Stimulated activated CD4-positive, alpha-beta T cell treated with anti-CD3 and anti-CD28 coated beads, Interleukin-15, amount 100 ng/mL, for 24 hours (primary cell): ENCODE measurements at regions not wholly inside any gene's neighbourhood (a gene's known extent, or its start where the extent isn't known, plus 50 kb on each side); places are given as distances from the start of the nearest gene placed in this dataset.

Experiments used
- DNase-seq: peaks from one replicate; pipeline ENCODE4 v3.0.0-alpha.2; 2020

DNA sequence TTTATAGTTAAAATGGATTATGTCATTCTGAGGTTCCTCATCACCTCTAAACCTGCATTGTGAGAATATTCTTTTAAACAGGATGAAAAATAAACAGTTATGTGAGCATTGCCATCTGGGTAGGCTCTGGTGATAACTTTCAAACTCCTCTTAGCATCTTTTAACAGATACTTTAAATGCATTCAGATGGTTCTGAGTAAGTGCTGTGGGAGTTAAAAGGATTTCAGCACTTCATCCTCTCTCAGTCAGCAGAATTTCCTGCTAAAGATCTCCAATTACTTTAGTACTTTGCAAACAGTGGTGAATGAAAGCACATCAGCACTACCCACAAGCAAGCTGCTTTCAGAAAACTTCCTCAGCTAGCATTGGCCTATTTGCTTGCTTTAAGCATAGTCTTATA is 59.3 kb upstream of the TMTC1 start:
- DNase-seq: no peak

DNA sequence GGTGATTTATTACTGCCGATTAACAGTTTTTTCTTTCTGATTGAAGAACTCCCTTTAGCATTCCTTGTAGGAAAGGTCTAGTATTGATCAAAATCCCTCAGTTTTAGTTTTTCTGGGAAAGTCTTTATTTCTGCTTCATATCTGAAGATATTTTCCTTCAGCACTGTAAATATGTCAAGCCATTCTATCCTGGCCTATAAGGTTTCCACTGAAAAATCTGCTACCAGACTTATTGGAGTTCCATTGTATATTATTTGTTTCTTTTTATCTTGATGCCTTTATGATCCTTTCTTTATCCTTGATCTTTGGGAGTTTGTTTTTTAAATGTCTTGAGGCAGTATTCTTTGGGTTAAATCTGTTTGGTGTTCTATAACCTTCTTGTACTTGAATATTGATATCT is 55.0 kb upstream of the TMTC1 start:
- DNase-seq: no peak
